ENCODE measurements at regions not wholly inside any gene's neighbourhood (a gene's known extent, or its start where the extent isn't known, plus 50 kb on each side); places are given as distances from the start of the nearest gene placed in this dataset.

DNA sequence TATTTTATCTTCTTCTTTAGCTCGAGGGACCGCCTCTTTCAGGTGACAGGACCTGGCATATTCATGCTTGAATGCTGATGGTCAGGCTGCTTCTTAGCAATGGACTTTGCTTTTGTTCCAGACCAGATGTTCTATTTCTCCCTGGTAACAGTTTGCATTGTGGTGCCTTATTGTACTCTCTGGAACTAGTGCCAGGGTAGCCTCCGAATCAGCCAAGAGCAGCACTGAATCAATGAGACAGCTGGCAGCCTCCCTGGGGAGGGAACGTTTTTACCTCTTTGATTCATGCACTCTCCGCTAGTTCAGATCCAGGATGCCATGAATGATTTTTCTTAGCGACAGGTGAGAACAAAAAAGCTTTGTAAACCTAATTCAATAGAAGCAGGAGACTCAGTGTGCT is 54.1 kb upstream of the NXPH1 start:
- no peak overlapping the region for H3K4me2 ChIP-seq (ENCODE audit: low read length)
- peak overlapping the region; percentile 31 for H3K4me3 ChIP-seq (ENCODE audit: low read length)

DNA sequence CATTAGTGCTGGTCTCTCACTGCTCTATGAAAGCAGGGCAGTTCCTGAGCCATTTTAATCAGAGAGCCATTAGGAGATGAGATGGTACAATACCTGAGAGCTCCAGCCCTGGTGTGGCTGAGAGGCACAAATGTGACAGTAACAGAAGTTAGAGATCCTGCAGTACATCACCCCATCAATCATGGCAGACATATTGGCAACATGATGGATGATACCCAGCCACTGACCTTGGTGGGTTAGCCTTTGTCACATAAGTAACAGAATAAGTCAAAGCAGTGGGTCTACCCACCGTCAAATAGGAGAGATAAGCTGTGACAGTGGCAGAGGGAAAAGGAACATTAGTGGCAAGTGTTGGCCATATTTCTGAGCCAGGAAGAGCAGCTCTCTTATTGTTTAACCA is 53.3 kb upstream of the NXPH1 start:
- TF ChIP-seq, protein P1, sequence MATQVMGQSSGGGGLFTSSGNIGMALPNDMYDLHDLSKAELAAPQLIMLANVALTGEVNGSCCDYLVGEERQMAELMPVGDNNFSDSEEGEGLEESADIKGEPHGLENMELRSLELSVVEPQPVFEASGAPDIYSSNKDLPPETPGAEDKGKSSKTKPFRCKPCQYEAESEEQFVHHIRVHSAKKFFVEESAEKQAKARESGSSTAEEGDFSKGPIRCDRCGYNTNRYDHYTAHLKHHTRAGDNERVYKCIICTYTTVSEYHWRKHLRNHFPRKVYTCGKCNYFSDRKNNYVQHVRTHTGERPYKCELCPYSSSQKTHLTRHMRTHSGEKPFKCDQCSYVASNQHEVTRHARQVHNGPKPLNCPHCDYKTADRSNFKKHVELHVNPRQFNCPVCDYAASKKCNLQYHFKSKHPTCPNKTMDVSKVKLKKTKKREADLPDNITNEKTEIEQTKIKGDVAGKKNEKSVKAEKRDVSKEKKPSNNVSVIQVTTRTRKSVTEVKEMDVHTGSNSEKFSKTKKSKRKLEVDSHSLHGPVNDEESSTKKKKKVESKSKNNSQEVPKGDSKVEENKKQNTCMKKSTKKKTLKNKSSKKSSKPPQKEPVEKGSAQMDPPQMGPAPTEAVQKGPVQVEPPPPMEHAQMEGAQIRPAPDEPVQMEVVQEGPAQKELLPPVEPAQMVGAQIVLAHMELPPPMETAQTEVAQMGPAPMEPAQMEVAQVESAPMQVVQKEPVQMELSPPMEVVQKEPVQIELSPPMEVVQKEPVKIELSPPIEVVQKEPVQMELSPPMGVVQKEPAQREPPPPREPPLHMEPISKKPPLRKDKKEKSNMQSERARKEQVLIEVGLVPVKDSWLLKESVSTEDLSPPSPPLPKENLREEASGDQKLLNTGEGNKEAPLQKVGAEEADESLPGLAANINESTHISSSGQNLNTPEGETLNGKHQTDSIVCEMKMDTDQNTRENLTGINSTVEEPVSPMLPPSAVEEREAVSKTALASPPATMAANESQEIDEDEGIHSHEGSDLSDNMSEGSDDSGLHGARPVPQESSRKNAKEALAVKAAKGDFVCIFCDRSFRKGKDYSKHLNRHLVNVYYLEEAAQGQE (IDR thresholded peaks at IDR 0.05; ENCODE audit: borderline replicate concordance): no peak
- no peak for TF ChIP-seq POLR2AphosphoS5 (IDR thresholded peaks at IDR 0.05)
- TF ChIP-seq, protein P2, sequence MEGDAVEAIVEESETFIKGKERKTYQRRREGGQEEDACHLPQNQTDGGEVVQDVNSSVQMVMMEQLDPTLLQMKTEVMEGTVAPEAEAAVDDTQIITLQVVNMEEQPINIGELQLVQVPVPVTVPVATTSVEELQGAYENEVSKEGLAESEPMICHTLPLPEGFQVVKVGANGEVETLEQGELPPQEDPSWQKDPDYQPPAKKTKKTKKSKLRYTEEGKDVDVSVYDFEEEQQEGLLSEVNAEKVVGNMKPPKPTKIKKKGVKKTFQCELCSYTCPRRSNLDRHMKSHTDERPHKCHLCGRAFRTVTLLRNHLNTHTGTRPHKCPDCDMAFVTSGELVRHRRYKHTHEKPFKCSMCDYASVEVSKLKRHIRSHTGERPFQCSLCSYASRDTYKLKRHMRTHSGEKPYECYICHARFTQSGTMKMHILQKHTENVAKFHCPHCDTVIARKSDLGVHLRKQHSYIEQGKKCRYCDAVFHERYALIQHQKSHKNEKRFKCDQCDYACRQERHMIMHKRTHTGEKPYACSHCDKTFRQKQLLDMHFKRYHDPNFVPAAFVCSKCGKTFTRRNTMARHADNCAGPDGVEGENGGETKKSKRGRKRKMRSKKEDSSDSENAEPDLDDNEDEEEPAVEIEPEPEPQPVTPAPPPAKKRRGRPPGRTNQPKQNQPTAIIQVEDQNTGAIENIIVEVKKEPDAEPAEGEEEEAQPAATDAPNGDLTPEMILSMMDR (IDR thresholded peaks at IDR 0.05; ENCODE audit: poor library complexity, severe bottlenecking): no peak
- TF ChIP-seq TAF1 (IDR thresholded peaks at IDR 0.05; ENCODE audit: low read depth): no peak
- no peak for TF ChIP-seq EP300 (conservative IDR thresholded peaks at IDR 0.05; ENCODE audit: poor library complexity, severe bottlenecking)
- TF ChIP-seq SMC3 (conservative IDR thresholded peaks at IDR 0.05; ENCODE audit: poor library complexity): no peak
- no peak for TF ChIP-seq RAD21 (conservative IDR thresholded peaks at IDR 0.05)
- no peak for TF ChIP-seq MXI1 (conservative IDR thresholded peaks at IDR 0.05; ENCODE audit: poor library complexity, severe bottlenecking)
- no peak for TF ChIP-seq EZH2 (IDR thresholded peaks at IDR 0.05; ENCODE audit: borderline replicate concordance, insufficient read depth, low read length, poor library complexity, severe bottlenecking)
- Histone ChIP-seq H3K79me2 (replicated peaks; ENCODE audit: insufficient read depth, low read length) (no peaks in the 10 kb centered on the region), H3K27ac (ENCODE audit: low read length) (no peak overlapping the region), H3K4me3 (ENCODE audit: low read length) (no peak overlapping the region), H4K20me1 (ENCODE audit: insufficient read depth) (no peaks in the 10 kb centered on the region), H3K9me2 (ENCODE audit: insufficient read depth, low read length) (no peaks in the 10 kb centered on the region), H3F3A (ENCODE audit: insufficient read depth, low read length, poor library complexity, severe bottlenecking) (no peaks in the 10 kb centered on the region), H3K9ac (ENCODE audit: low read length) (no peak overlapping the region), H3K9me3 (ENCODE audit: low read length) (no peaks in the 10 kb centered on the region), H3K27me3 (ENCODE audit: insufficient read depth, low read depth, low read length) (no peaks in the 10 kb centered on the region), H3K36me3 (ENCODE audit: insufficient read depth, low read length) (no peaks in the 10 kb centered on the region), H3K4me2 (ENCODE audit: low read length) (no peak overlapping the region), H2AFZ (ENCODE audit: low read depth, low read length) (no peak overlapping the region)

More for the DNA sequence above, 54.1 kb upstream of the NXPH1 start:
- no peak overlapping the region for H3K9ac ChIP-seq (ENCODE audit: low read length)
- no peaks in the 10 kb centered on the region for H3K36me3 ChIP-seq (ENCODE audit: insufficient read depth, low read length)
- H3F3A ChIP-seq (ENCODE audit: insufficient read depth, low read length, poor library complexity, severe bottlenecking): no peaks in the 10 kb centered on the region
- no peaks in the 10 kb centered on the region for H3K79me2 ChIP-seq (replicated peaks; ENCODE audit: insufficient read depth, low read length)
- H4K20me1 ChIP-seq (ENCODE audit: insufficient read depth): no peaks in the 10 kb centered on the region
- no peaks in the 10 kb centered on the region for H3K9me3 ChIP-seq (ENCODE audit: low read length)
- H2AFZ ChIP-seq (ENCODE audit: low read depth, low read length): no peak overlapping the region
- H3K27ac ChIP-seq (ENCODE audit: low read length): no peak overlapping the region
- TF ChIP-seq EP300 (conservative IDR thresholded peaks at IDR 0.05; ENCODE audit: poor library complexity, severe bottlenecking) (no peak), MXI1 (conservative IDR thresholded peaks at IDR 0.05; ENCODE audit: poor library complexity, severe bottlenecking) (no peak), POLR2AphosphoS5 (IDR thresholded peaks at IDR 0.05) (no peak), EZH2 (IDR thresholded peaks at IDR 0.05; ENCODE audit: borderline replicate concordance, insufficient read depth, low read length, poor library complexity, severe bottlenecking) (no peak), SMC3 (conservative IDR thresholded peaks at IDR 0.05; ENCODE audit: poor library complexity) (no peak), TAF1 (IDR thresholded peaks at IDR 0.05; ENCODE audit: low read depth) (no peak), RAD21 (conservative IDR thresholded peaks at IDR 0.05) (no peak)
- TF ChIP-seq, protein P1 (IDR thresholded peaks at IDR 0.05; ENCODE audit: borderline replicate concordance): no peak
- TF ChIP-seq, protein P2 (IDR thresholded peaks at IDR 0.05; ENCODE audit: poor library complexity, severe bottlenecking): no peak
- no peaks in the 10 kb centered on the region for H3K9me2 ChIP-seq (ENCODE audit: insufficient read depth, low read length)
- no peaks in the 10 kb centered on the region for H3K27me3 ChIP-seq (ENCODE audit: insufficient read depth, low read depth, low read length)
